ENCODE measurements at regions not wholly inside any gene's neighbourhood (a gene's known extent, or its start where the extent isn't known, plus 50 kb on each side); places are given as distances from the start of the nearest gene placed in this dataset.

GRCh38 chr10:27451054-27451453 lies 53.0 kb upstream of the RAB18 start:
- DNase-seq: no peak

- no peak for DNase-seq
Observed at GRCh38 chr10:27450225-27450624, 53.9 kb upstream of the RAB18 start.

GRCh38 chr10:27449571-27449970 lies 54.5 kb upstream of the RAB18 start:
- DNase-seq: no peak

- DNase-seq: no peak
Observed at GRCh38 chr10:27448921-27449320, 55.2 kb upstream of the RAB18 start.

GRCh38 chr10:27447540-27447939 lies 56.6 kb upstream of the RAB18 start:
- DNase-seq: no peak

- DNase-seq: peak; percentile 8
Observed at GRCh38 chr10:27446091-27446918, 57.8 kb upstream of the RAB18 start.

GRCh38 chr10:27445070-27445469 lies 59.0 kb upstream of the RAB18 start:
- DNase-seq: no peak

- DNase-seq: no peak
Observed at GRCh38 chr10:27440478-27440877, 63.6 kb upstream of the RAB18 start.

GRCh38 chr10:27440021-27440420 lies 64.1 kb upstream of the RAB18 start:
- DNase-seq: no peak

GRCh38 chr10:27439101-27439500 lies 65.0 kb upstream of the RAB18 start:
- no peak for DNase-seq

GRCh38 chr10:27437775-27438174 lies 66.3 kb upstream of the RAB18 start:
- no peak for DNase-seq

- no peak for DNase-seq
Observed at GRCh38 chr10:27436710-27437109, 67.4 kb upstream of the RAB18 start.

- DNase-seq: no peak
Observed at GRCh38 chr10:27433976-27434375, 70.1 kb upstream of the RAB18 start.

- DNase-seq: no peak
Observed at GRCh38 chr10:27426948-27427467, 77.1 kb upstream of the RAB18 start.

GRCh38 chr10:27413831-27414348 lies 90.2 kb upstream of the RAB18 start:
- DNase-seq: no peak

- no peak for DNase-seq
Observed at GRCh38 chr10:27413387-27413786, 90.7 kb upstream of the RAB18 start.

- DNase-seq: no peak
Observed at GRCh38 chr10:27410153-27410552, 94.0 kb upstream of the RAB18 start.

- DNase-seq: no peak
Observed at GRCh38 chr10:27407271-27407670, 96.8 kb upstream of the RAB18 start.

GRCh38 chr10:27399871-27400270 lies 104.2 kb upstream of the RAB18 start:
- no peak for DNase-seq

GRCh38 chr10:27393961-27394360 lies 110.1 kb upstream of the RAB18 start:
- no peak for DNase-seq

GRCh38 chr10:27392606-27393005 lies 111.5 kb upstream of the RAB18 start:
- DNase-seq: no peak

GRCh38 chr10:27391916-27392315 lies 112.2 kb upstream of the RAB18 start:
- no peak for DNase-seq

- DNase-seq: no peak
Observed at GRCh38 chr10:27391325-27391724, 112.8 kb upstream of the RAB18 start.

- no peak for DNase-seq
Observed at GRCh38 chr10:27390681-27391080, 113.4 kb upstream of the RAB18 start.
